ENCODE measurements at regions not wholly inside any gene's neighbourhood (a gene's known extent, or its start where the extent isn't known, plus 50 kb on each side); places are given as distances from the start of the nearest gene placed in this dataset.

DNA sequence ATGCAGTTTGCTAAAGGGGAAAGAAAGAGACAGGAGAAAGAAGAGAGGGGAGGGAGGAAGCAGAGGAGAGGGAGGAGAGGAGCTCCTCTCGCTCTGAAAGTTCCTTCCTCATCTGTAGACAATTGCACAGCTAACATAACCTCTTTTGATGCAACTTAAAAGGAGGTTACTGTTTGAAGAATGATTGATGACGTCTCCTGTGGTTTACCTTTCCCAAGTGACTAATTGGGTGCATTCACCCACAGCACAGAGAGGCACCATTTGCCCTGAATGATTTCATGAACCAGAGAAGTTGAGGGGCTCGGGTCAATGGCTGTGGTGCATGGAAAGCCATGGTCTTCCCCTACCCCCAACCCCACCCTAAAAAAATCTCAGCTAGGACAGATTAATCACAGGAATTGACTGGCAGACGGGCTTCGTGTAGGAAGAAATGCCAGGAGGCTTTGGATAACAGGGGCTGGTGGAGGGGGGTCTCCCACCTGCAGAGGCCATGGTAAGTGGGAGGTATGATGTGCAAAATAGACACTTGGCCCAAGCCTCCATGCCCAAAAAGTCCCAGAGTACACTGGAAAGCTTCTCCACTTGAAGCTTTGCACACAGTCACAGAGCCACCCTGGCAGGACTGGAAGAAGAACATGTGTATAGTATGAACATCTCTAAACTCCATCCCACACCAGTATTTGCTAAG is 213.7 kb downstream of the ANKRD60 start:
- no peak for TF ChIP-seq POLR2A (IDR thresholded peaks at IDR 0.05; ENCODE audit: low read depth)
- no peak for TF ChIP-seq EP300 (IDR thresholded peaks at IDR 0.05)
